ENCODE measurements at regions not wholly inside any gene's neighbourhood (a gene's known extent, or its start where the extent isn't known, plus 50 kb on each side); places are given as distances from the start of the nearest gene placed in this dataset.
A peak's percentile ranks its signal among the peaks of the same experiment; 100 is the strongest.

DNA sequence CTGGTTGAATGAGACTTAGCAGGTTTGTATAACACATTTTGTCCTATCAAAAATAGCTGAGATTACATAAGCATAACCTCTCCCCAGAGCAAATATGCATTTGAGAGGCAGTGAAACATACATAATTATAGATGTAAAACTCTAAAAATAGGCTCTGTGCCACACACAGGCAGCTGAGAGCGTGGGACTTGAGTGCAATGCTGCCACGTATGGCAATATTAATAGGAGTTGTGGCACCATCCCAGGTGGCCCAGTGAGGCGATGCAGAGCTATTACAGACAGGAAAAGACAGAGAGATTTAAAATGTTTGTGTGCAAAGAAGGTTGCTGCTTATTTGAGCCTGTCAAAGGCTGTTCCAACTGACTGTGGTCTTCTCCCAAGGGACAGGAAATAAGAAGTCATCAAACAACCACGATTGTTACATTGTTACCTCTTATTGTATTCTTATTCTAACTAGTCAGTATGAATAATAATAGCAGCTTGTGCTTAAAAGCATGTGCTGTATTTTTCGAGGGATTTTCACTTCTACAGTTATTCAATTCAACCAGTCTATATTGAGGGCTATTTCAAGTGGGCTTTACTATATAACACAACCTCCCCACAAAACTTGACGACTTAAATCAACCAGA is 116.5 kb downstream of the SALL1 start:
- DNase-seq: peak; percentile 89

DNA sequence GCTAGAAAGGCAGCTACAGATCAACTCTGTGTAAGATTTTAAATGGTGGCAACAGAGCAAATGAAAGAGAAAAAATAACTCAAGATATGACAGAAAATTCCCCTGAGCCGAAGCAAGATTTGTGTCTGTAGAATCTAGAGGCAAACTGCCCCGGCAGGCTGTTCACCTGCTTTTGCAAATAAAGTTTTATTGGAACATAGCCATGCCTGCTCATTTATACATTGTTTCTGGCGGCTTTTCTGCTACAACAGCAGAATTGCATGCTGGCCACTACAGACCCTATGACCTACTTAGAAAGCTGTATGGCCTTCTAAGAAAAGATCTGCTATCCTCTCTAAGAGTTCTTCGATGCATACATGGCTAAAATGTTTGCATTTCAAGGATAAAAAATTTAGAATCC is 119.5 kb downstream of the SALL1 start:
- DNase-seq: no peak

GRCh38 chr16:51030516-51030915 is 120.6 kb downstream of the SALL1 start:
- DNase-seq: no peak

DNA sequence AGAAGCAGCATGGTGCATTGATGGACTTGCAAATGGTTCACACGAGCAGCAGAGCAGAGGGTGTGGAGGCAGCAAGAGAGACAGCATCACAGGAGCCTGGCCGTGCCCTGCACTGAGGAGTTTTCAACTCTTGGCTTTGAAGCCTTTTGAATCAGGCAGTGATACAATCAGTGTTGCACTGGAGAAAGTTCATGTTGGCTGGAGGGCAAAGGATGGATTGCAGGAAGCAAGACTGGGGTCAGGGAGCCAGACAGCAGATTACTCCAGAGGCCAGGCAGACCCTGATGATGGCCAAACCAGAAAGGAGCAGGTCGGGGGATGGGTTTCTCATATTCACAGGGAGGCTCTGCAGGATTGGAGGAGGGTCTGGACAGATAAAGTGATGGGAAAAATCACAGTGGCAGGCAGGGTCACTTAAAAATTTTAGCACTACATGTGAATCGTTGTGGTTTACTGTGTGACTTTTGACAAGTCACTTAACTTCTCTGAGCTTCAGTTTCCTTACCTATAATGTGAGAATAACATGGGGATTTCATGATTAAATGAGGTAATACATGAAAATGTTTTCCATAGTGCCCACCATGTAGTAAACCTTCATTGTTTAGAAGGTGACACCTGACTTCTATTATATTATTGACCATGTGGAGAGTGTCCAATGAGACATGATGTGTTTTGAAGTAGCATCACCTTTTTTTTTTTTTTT is 125.3 kb downstream of the SALL1 start:
- DNase-seq: no peak

GRCh38 chr16:51024703-51025102 is 126.4 kb downstream of the SALL1 start:
- no peak for DNase-seq

- no peak for DNase-seq
Measured at GRCh38 chr16:51022955-51023354, 128.1 kb downstream of the SALL1 start.

- DNase-seq: no peak
Measured at GRCh38 chr16:51019617-51020016, 131.5 kb downstream of the SALL1 start.

DNA sequence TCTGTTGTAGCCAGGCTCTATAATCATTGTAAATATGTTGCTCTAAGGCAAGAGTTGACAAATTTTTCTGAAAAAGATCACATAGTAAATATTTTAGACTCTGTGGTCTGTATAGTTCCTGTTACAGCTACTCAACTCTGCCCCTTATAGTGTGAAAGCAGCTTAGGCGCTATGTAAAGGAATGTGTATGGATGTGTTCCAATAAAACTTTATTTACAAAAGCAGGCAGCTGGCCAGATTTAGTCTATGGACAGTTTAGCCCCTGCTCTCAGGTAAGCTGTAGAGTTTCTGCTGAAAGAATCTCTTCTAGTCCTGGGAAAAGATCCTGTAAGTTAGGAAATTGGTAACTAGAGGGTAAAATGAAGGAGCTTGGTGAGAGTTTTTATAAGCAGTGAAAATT is 133.1 kb downstream of the SALL1 start:
- no peak for DNase-seq

DNA sequence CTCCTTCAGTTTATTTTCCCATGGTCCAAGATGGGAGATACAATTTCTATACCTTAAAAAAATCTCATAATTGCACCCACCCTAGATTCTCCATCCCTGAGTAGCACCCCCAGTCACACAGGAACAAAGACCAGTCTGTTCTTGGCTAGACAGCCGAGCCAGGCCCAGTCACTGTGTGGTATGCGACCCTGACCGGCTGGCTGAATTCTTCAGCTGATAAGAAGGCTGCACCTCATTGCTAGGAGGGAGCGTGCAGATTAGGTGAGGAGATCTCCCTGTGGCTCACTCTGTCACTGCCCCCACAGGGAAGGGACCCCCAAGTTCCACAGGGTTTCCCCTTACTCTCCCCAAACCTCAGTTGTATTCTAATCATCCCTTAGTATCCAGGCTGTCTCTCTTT is 138.7 kb downstream of the SALL1 start:
- no peak for DNase-seq

DNA sequence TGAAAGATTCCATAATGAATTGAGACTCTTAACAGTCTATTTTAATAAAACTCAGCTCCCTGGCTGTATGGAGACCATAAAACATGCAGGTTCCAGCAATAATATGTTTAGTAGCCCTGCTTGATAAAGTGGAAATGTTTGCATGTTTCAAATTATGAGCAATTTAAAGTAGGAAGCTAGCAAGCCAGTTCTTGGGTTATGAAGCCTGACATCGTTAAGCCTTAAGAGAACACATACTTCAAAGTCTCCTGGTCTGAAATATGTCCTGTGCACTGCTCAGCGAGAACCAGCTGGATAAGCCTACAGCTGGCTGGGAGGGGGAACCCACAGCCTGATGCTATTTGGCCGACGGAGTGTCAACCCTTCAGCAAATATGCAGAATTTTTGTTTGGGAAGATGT is 140.3 kb downstream of the SALL1 start:
- DNase-seq: no peak

DNA sequence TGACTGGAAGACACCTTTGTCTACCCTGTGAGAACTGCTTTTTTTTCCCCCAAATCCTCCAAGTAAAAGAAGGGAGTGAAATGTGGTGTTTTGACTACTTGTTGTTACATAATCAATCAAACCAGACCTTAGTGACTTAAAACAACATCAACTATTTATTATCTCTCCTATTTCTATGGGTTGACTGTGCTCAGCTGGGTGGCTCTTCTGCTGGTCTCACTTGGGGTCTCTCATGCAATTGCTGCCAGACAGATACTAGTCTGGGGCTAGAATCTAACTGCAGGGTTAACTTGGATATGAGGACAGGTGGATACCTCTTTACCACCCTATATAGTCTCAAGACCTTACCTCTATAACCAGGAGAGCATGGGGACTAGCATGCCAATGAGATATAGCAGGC is 141.3 kb downstream of the SALL1 start:
- DNase-seq: no peak

GRCh38 chr16:51009359-51009758 is 141.7 kb downstream of the SALL1 start:
- DNase-seq: no peak

DNA sequence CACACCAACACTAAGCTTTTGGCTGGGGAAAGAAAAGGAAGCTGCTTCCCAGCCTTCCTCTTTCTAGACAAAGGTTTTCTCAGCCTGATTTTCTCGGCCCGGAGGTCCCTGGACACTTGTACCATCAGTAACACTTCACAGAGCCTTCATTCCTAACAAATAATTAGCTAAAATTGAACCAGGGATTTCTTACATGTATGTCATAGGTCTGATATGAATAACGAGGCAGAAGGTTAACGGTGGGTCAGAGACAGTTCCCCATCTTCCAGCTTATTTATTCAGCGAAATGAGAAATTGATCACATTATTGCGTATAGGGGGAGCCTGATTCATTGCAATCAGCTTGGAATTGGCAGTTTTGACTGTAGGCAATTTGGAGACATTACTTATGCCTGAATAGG is 142.5 kb downstream of the SALL1 start:
- DNase-seq: no peak

- DNase-seq: no peak
Measured at GRCh38 chr16:51008037-51008436, 143.0 kb downstream of the SALL1 start.

- peak; percentile 9 for DNase-seq
Measured at GRCh38 chr16:51003850-51004566, 147.1 kb downstream of the SALL1 start.

DNA sequence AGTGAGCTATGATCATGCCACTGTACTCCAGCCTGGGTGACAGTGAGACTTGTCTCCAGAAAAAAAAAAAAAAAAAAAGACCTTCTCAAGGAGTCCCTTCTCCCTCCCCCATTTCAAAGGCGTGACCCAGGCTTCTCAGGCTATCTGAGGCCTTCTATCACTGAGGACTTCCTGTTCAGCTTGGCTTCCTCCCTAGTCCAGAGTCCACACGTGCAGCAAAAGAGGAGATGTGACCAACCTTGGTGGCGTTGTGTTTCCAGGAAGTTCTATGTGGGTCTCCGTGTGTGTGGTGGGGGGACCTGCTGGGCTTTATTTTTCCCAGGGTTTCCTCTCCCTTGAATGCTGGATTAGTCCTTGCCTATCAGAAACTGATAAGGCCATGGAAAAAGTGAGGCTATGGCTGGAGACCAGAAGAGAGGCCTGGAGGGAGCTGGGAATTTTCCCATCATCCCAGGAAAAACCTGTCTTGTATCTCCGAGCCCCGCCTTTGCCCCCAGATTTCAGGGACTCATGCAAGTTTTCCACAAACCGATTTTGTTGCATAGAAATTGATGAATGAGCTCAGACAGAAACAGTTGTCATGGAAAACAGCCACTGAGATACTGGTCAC is 148.1 kb downstream of the SALL1 start:
- DNase-seq: no peak

DNA sequence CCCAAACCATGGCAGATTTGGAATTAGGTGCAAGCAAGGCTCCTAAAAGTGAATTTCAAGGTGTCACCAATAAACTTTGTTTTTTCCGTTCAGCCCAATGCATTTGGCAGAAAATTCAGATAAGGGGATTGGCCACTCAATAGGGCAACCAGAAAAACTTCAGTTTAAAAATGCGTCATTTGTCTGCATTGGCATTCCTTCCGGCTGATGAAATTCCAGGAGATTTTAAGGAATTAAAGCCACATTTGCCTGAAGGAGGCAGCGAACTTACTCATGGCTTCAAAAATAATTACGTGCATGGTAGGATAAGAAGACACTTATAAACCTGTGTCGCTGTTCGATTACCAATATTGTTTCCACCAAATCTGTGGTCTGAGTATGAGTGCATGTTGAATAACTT is 151.9 kb downstream of the SALL1 start:
- no peak for DNase-seq

GRCh38 chr16:50998411-50998810 is 152.7 kb downstream of the SALL1 start:
- DNase-seq: no peak

DNA sequence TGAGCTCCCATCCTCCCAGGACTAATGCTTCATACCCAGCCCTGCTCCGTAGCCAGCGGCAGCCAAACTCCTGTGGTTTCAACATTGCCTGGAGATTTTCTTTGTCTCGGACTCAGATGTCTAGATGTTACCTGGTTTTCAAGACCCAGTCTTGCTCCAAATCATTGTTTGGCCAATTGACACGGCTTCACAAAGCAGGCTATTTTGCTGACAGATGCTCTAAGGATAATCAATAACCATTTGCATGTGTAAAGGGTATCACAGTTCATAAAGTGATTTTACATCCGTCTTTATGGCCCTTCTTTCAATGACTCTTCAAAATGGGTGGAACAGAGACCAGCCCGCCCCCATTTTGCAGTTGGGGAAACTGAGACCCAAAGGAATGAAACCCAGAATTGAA is 153.4 kb downstream of the SALL1 start:
- DNase-seq: no peak

DNA sequence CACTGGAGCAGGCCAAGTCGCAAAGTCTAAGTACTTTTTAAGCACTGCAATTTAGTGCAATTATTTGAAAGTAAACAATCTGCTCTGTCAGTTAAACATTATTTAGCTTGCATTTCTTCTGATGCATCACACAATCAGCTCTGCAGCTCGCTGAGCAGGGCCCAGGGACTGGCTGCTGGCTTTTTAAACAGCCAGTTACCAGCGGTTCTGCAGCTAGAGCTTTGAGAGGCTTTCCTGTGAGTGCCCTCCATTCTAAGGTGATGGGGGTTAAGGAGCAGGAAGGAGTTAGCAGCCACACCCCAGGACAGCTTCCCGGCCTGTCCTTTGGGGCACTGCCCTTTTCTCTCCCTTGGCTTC is 154.3 kb downstream of the SALL1 start:
- DNase-seq: no peak

DNA sequence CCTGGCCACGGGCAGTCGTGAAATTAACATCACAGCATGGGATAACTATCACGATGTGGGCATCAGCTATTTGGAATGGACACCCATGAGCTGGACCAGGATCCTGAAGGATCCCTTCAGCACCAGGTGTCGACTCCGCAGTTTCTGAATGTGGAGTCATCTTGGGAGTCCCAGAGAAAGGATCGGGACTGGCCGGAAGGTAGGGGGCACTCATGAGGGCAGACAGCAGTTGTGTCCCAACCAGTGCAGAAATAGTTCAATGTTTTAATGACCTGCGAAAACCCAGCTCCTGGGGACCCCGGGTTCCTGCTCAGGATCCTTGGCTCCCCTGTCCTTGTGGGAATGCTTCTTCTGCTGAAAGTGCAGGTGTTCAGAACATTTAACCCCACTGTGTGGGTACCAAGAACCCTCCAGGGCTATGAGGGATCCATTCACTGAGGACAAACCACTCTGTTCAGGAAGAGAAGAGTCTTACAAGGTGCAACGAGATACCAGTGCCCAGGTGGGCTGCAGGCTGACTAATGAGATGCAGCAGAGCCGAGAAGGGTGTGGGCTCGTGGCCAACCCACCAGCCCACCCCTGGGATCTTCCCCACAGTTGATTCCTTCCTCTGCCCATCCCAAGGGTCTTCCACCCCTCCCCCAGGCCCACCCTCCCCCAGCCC is 154.8 kb downstream of the SALL1 start:
- DNase-seq: no peak

GRCh38 chr16:50994995-50995394 is 156.1 kb downstream of the SALL1 start:
- DNase-seq: no peak

DNA sequence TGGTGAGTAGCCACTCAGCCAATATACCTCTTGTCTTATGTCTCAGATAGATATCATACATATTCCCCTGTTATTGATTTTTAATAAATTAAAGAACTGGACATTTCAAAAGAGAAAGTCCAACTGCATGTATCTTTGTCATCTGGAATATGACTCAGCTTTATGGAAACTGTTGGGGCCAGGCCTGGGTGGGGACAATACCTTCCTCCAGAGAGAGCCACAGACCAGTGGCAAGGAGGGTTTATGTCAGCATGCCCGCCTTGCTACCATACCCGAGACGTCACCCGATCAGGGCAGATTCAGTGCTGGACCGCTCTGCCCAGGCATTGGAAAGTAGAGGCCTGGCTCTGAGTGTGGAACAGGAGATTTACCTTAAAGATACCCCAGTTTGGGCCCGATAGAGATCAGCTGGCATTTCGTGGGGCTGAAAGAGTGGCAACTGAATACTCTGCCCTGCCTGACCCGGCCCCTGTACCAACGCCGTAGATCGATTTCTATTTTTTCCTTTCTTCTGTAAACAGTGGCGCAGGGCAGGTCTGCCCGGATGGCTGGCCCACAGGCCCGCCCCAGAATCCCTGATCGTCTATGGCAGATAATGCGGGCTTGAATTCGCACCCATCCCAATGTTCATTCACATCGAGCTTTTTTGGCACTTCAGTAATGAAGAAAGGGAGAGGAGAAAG is 158.6 kb downstream of the SALL1 start:
- DNase-seq: no peak
